NCI-H2029 treated with DMSO at 0.1 percent for 48 hours (cell line): ENCODE measurements at regions not wholly inside any gene's neighbourhood (a gene's known extent, or its start where the extent isn't known, plus 50 kb on each side); places are given as distances from the start of the nearest gene placed in this dataset.
"Not testable (repeated sequence)": the region's sequence is repeated elsewhere in the genome, so short reads cannot be mapped to it uniquely, and the experiment has no call there.

Source experiments
- DNase-seq: peaks from one replicate; lab custom pipeline; 2025; lab: John Stamatoyannopoulos, UW

DNA sequence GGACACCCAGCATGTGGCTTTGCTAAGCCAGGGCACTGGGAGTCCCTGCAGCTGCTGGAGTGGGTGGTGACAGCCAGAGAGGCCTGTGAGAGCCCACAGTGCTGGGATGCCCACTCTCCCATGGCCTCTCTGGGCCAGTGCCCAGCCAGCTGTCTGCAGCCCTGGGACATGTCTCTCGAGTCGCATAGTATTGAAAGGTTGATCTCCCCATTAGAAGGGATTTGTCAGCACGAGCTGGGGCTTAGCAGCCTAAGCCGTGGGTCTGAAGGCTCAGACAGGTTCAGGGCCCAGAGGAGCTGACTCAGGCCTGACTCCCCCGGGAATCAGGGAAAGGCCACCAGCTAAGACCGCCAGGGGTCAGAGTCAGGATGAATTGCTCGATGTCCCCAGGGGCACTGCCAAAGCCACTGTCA is 53.5 kb downstream of the FOXD2 start:
- no peak for DNase-seq

DNA sequence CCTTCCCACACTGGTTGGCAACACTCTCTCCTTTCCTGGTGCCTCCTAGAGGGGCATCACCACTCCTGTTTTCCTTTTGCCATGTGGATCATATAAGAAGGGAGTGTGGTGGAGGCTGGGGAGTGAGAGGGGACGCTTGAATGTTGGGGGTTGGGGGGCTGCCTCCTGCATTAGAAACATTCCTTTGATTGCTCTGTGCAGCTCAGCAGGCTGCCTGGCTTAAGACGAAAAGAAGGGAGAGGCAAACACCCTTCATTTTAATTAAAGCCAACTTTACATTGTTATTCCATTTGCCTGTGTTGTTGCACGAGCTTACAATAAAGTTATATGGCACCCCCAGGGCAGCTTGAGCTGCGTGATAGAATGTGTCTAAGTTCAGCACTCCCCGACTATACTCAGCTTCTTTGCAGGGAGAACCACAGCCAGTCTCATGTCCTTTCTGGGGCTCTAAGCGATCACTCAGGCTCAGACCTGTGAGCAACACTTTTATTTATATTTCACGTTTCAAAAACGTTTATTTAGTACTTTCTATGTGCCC is 57.4 kb downstream of the FOXD2 start:
- no peak for DNase-seq

DNA sequence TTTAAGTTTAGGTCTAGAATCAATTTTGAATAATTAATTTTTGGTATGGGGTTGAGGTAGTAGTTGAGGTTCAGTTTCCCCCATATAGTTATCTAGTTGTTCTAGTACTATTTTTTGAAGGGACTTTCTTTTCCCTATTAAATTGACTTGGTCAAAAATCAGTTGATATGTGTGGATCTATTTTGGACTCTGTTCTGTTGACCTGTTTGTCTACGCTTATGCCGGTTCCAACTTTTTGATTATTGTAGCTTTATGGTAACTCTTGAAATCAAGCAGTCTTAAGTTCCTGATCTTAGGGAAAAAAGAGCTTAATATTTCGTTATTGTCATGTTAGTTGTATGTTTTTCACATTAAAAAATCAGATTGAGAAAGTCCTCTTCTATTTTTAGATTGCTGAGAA is 60.7 kb downstream of the FOXD2 start:
- no peak for DNase-seq

GRCh38 chr1:47501069-47501468 is 63.2 kb downstream of the FOXD2 start:
- no peak for DNase-seq

DNA sequence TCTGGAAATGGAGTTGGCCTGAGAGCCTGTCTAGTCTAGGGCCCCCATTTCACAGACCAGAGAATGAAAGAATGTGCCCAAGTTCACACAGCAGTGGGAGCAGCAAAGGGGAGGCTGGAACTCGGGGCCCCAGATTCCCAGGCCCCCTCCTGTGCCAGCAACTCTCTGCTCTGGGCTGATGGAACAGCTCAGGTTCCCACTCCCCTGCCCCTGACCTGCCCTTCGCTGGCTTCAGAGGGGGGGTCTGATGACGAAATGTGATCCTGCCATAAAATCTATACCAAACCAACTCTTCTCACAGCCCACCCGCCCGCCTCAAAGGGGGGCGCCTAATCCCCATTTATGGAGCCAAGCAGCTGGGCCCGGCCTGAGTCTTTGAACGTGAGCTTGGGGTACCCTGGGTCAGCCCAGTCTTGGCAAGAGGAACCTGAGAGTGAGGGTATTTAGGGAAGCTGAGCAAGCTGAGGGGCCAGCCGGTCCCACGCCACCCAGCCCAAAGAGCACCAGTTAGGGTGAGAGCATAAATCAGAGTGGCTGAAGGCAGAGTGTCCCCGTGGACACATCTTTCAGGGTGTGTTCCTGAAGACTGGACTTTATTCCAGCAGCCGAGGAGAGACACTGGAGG is 65.0 kb downstream of the FOXD2 start:
- no peak for DNase-seq

DNA sequence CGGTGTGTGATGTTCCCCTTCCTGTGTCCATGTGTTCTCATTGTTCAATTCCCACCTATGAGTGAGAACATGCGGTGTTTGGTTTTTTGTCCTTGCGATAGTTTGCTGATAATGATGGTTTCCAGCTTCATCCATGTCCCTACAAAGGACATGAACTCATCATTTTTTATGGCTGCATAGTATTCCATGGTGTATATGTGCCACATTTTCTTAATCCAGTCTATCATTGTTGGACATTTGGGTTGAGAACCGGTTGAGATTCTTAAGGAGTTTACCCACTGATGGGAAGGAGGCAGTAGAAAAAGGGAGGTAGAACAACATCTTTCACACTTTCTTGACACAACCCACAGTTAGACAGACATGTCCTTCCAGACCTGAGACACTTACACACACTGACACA is 67.0 kb downstream of the FOXD2 start:
- not testable (repeated sequence) for DNase-seq

DNA sequence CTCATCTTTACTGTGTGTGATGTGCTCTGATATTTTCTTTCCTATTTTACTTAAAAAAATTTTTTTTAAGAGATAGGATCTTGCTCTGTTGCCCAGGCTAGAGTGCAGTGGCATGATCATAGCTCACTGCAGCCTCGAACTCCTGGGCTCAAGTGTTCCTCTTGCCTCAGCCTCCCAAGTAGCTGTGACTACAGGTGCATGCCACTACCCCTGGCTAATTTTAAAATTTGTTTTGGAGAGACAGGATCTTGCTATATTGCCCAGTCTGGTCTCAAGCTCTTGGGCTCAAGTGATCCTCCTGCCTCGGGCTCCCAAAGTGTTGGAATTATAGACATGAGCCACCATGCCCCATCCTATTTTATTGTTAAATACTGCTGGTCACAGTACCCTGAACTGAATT is 67.4 kb downstream of the FOXD2 start:
- DNase-seq, result no peak

- DNase-seq, result no peak
These were observed 68.2 kb downstream of the FOXD2 start for GRCh38 chr1:47506053-47506452.

DNA sequence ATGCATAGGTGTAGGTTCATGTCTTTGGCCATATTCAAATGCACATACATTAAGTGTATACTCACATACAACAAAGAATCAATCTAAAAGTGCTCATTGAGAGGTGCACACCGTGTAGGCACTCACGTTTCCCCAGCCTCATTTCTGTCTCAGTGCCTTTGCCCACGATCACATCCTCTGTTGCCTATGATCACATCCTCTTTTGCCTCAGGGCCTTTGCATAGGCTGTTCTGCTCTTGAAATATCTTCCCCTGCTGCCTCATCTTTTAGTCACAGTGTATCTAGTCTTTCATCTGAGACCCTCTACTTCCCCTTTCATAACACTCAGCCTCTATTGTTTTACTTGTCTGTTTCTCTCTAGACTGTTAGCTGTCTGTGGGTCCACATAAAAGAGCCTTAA is 69.3 kb downstream of the FOXD2 start:
- no peak for DNase-seq

- DNase-seq, result no peak
These were observed 70.2 kb downstream of the FOXD2 start for GRCh38 chr1:47507881-47508701.

GRCh38 chr1:47508702-47509431 is 71.0 kb downstream of the FOXD2 start:
- no peak for DNase-seq

GRCh38 chr1:47510282-47510811 is 72.5 kb downstream of the FOXD2 start:
- no peak for DNase-seq

GRCh38 chr1:47511825-47512224 is 74.0 kb downstream of the FOXD2 start:
- no peak for DNase-seq

GRCh38 chr1:47513393-47513792 is 75.5 kb downstream of the FOXD2 start:
- peak; percentile 81 for DNase-seq

- DNase-seq, result no peak
These were observed 76.4 kb downstream of the FOXD2 start for GRCh38 chr1:47514229-47514628.

DNA sequence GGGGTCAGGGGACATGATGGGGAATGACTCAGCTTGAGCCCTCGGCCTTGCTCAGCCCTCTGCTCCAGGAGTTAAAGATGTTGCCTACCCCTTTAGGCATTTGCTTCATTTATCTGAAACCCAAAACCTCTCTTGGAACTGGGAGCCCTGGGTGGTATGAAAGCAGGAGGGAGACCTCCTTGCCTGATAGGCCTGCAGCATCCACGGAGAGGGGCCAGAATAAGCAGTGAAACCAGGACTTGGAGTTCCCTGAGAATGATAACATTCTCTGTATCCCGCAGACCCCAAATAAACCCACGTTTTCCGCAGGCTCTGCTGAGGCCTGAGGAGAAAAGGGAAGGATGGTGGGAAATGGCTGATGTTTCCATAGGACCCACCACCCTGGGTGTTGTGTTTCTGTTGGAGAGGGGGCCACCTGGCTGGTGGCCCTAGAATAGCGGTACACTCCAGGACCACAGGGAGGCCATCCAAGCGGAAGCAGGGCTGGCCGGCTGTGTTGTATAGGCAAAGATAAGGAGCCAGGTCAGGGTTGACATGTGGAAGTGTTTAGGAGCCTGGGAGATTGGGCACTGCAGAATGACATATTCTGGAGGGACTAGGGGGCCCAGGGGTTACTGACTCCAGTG is 77.4 kb downstream of the FOXD2 start:
- no peak for DNase-seq

DNA sequence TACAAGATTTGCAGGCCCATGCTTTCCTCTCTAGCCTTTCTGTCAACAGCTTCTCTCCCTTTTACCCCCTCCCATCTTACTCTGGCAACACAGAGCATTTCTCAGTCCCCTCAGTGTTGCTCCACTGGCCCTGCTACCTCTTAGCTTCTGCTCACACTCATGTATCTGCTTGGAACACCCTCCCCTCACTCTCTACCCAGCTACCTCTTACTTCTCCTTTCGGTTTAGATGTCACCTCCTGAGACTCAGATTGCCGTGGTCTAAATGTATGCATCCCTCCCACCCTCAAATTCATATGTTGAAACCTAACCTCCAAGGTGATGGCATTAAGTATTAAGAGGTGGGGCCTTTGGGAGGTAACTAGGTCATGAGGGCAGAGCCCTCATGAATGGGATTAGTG is 80.1 kb downstream of the FOXD2 start:
- DNase-seq, result no peak

DNA sequence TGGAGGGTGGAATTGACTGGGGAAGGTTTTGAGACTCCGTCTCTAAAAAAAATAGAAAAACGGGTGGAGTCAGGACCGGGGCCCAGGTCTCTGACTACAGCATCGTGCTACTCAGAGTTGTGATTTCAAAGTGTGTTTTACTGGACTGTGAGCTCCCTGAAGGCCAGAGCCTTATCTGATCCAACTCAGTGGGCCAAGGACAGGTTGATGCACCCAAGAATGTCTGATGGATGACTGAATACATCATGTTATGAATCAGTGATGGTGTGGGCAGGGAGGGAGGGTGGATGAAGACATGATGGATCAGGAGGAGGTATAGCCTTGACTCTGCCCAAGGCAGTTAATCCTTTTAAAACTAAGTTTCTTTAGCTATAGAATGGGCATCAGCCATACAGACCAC is 81.6 kb downstream of the FOXD2 start:
- no peak for DNase-seq

GRCh38 chr1:47519971-47520370 is 82.1 kb downstream of the FOXD2 start:
- no peak for DNase-seq

DNA sequence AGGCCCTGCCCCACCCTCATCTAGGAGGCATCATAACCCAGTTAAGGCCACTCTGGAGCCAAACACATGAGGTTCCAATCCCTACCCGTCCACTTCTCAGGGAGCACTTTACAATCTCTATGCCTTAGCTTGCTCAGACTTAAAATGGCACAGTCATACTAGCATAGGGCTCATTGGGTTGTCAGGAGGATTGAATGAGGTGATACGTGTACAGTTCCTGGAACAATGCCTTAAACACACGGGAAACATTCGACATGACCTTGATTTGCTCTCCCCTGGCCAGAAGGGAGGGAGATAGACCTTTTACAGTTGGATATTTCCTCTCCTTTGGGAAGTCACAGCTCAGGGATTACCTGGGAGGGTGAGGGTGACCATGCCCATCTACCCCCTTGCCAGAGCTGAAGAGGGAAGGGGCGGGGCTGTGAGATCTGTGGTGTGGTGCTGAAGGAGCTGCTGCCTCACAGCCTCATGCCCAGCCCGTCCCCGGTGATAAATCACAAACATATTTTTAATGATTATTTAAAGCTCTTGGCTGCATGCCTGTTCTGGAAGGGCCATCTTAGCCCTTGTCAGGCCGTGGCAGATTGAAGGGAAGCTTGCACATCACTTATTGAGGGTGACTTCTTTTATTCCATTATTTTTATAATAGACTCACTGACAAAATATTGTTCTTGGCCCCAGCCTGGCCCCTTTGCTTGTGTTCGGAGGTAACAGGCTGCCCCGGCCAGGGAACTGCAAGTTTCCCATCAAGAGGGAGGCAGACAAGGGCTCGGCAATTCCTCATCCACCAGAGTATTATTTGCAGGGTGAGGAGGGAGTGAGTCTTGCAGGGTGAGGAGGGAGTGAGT is 83.4 kb downstream of the FOXD2 start:
- DNase-seq, result peak; percentile 48
